Mammary epithelial cell (primary cell): ENCODE measurements at regions not wholly inside any gene's neighbourhood (a gene's known extent, or its start where the extent isn't known, plus 50 kb on each side); places are given as distances from the start of the nearest gene placed in this dataset.

ENCODE experiments used
- CTCF ChIP-seq, 2 donors: IDR thresholded peaks in 1 of 2; conservative IDR thresholded peaks in 1 of 2; 2 replicates each; pipeline ENCODE4 v1.5.1; 2011 to 2012; ENCODE audit warnings: inconsistent platforms in 2 of 2, low read length in 2 of 2, mild to moderate bottlenecking in 2 of 2, control low read depth in 1 of 2, low read depth in 1 of 2; ENCODE audit not compliant: insufficient read depth in 1 of 2; ENCODE audit errors: extremely low read depth in 1 of 2
- EZH2 ChIP-seq: IDR thresholded peaks from 2 replicates; pipeline ENCODE4 v1.6.1; 2012; ENCODE audit warnings: low read length, inconsistent platforms, borderline replicate concordance

- TF ChIP-seq CTCF (conservative IDR thresholded peaks at IDR 0.05 in 1 of 2, IDR thresholded peaks at IDR 0.05 in 1 of 2; ENCODE audit: extremely low read depth in 1 of 2, insufficient read depth in 1 of 2, low read depth in 1 of 2, low read length in 2 of 2) (no peak), EZH2 (no peak)
These were observed 551.8 kb upstream of the TYRP1 start for GRCh38 chr9:12141422-12141821.
